Neural cell (in vitro differentiated cells): ENCODE measurements at regions not wholly inside any gene's neighbourhood (a gene's known extent, or its start where the extent isn't known, plus 50 kb on each side); places are given as distances from the start of the nearest gene placed in this dataset.

Experiments
- H2AFZ ChIP-seq: fragments of 200-600, 300-800 bp; sonication (generic), shearing (Covaris generic); 2 replicates; pipeline ENCODE4 v1.6.0; 2014; ENCODE audit warnings: low read depth, mild to moderate bottlenecking, antibody characterized with exemption, low read length, moderate library complexity
- H3F3A ChIP-seq: fragments of 200-600 bp; shearing (Covaris generic); 2 replicates; pipeline ENCODE4 v1.6.1; 2016; ENCODE audit warnings: mild to moderate bottlenecking, moderate library complexity, mixed read lengths, antibody characterized with exemption, low read length; ENCODE audit not compliant: insufficient read depth, poor library complexity, severe bottlenecking
- H3K27ac ChIP-seq: fragments of 200-600, 300-800 bp; sonication (generic), shearing (Covaris generic); 2 replicates; pipeline ENCODE4 v1.5.1; 2014; ENCODE audit warnings: mild to moderate bottlenecking, low read length, moderate library complexity
- H3K27me3 ChIP-seq: fragments of 300-800, 200-600 bp; sonication (generic), shearing (Covaris generic); 2 replicates; pipeline ENCODE4 v1.6.0; 2014; ENCODE audit warnings: mild to moderate bottlenecking, low read depth, low read length, moderate library complexity; ENCODE audit not compliant: insufficient read depth
- H3K36me3 ChIP-seq: fragments of 300-800, 200-600 bp; sonication (generic), shearing (Covaris generic); 2 replicates; pipeline ENCODE4 v1.5.1; 2014; ENCODE audit warnings: mild to moderate bottlenecking, antibody characterized with exemption, low read length, moderate library complexity; ENCODE audit not compliant: insufficient read depth
- H3K4me2 ChIP-seq: fragments of 300-800, 200-600 bp; sonication (generic), shearing (Covaris generic); 2 replicates; pipeline ENCODE4 v1.6.0; 2014; ENCODE audit warnings: mild to moderate bottlenecking, low read length
- H3K4me3 ChIP-seq: fragments of 300-800, 200-600 bp; sonication (generic), shearing (Covaris generic); 2 replicates; pipeline ENCODE4 v1.5.1; 2014; ENCODE audit warnings: mild to moderate bottlenecking, low read length, moderate library complexity
- H3K79me2 ChIP-seq: fragments of 200-600 bp; shearing (Covaris generic); replicated peaks from 2 replicates; pipeline ENCODE4 v1.6.0; 2014; ENCODE audit warnings: mild to moderate bottlenecking, low read length, moderate library complexity; ENCODE audit not compliant: insufficient read depth
- H3K9ac ChIP-seq: fragments of 300-800, 200-600 bp; sonication (generic), shearing (Covaris generic); 2 replicates; pipeline ENCODE4 v1.6.1; 2016; ENCODE audit warnings: mild to moderate bottlenecking, low read length, mixed read lengths
- H3K9me2 ChIP-seq: fragments of 200-600 bp; shearing (Covaris generic); 2 replicates; pipeline ENCODE4 v1.6.1; 2016; ENCODE audit warnings: mild to moderate bottlenecking, low read length, mixed read lengths; ENCODE audit not compliant: insufficient read depth
- H3K9me3 ChIP-seq: fragments of 200-600, 300-800 bp; sonication (generic), shearing (Covaris generic); 2 replicates; pipeline ENCODE4 v1.6.1; 2016; ENCODE audit warnings: mild to moderate bottlenecking, mixed run types, low read length, moderate library complexity, mixed read lengths
- H4K20me1 ChIP-seq: fragments of 200-600 bp; shearing (Covaris generic); 2 replicates; pipeline ENCODE4 v1.6.1; 2016; ENCODE audit warnings: mild to moderate bottlenecking, mixed run types; ENCODE audit not compliant: insufficient read depth
- EP300 ChIP-seq: fragments of 450-650 bp; conservative IDR thresholded peaks from 2 replicates; pipeline ENCODE4 v1.6.1; 2014; ENCODE audit warnings: antibody characterized with exemption, mild to moderate bottlenecking, moderate library complexity; ENCODE audit not compliant: poor library complexity, severe bottlenecking
- EZH2 ChIP-seq: fragments of 200-600, 300-800 bp; shearing (Covaris generic), sonication (generic); IDR thresholded peaks from 2 replicates; pipeline ENCODE4 v1.6.1; 2014; ENCODE audit warnings: antibody characterized with exemption, low read length, borderline replicate concordance, mild to moderate bottlenecking; ENCODE audit not compliant: insufficient read depth, poor library complexity, severe bottlenecking
- MXI1 ChIP-seq: fragments of 450-650 bp; conservative IDR thresholded peaks from 2 replicates; pipeline ENCODE4 v1.6.1; 2014; ENCODE audit warnings: antibody characterized with exemption, mild to moderate bottlenecking; ENCODE audit not compliant: poor library complexity, severe bottlenecking
- POLR2AphosphoS5 ChIP-seq: IDR thresholded peaks from 2 replicates; pipeline ENCODE4 v1.6.1; 2012
- RAD21 ChIP-seq: fragments of 450-650 bp; conservative IDR thresholded peaks from 2 replicates; pipeline ENCODE4 v1.6.1; 2014; ENCODE audit warnings: antibody characterized with exemption, mild to moderate bottlenecking, moderate library complexity
- SMC3 ChIP-seq: fragments of 450-650 bp; conservative IDR thresholded peaks from 2 replicates; pipeline ENCODE4 v1.6.1; 2014; ENCODE audit warnings: antibody characterized with exemption, mild to moderate bottlenecking, moderate library complexity; ENCODE audit not compliant: poor library complexity
- TAF1 ChIP-seq: IDR thresholded peaks from 2 replicates; pipeline ENCODE4 v1.6.1; 2012; ENCODE audit warnings: low read depth
- TF ChIP-seq, protein P1 (sequence below): IDR thresholded peaks from 2 replicates; pipeline ENCODE4 v1.6.1; 2012; ENCODE audit warnings: borderline replicate concordance
- TF ChIP-seq, protein P2 (sequence below): fragments of 450-650 bp; IDR thresholded peaks from 2 replicates; pipeline ENCODE4 v1.5.1; 2014; ENCODE audit warnings: antibody characterized with exemption, mild to moderate bottlenecking, moderate library complexity; ENCODE audit not compliant: poor library complexity, severe bottlenecking

- H3K9ac ChIP-seq = no peak overlapping the region
These were observed 210.5 kb downstream of the MOXD1 start for GRCh38 chr6:132190815-132191175.

DNA sequence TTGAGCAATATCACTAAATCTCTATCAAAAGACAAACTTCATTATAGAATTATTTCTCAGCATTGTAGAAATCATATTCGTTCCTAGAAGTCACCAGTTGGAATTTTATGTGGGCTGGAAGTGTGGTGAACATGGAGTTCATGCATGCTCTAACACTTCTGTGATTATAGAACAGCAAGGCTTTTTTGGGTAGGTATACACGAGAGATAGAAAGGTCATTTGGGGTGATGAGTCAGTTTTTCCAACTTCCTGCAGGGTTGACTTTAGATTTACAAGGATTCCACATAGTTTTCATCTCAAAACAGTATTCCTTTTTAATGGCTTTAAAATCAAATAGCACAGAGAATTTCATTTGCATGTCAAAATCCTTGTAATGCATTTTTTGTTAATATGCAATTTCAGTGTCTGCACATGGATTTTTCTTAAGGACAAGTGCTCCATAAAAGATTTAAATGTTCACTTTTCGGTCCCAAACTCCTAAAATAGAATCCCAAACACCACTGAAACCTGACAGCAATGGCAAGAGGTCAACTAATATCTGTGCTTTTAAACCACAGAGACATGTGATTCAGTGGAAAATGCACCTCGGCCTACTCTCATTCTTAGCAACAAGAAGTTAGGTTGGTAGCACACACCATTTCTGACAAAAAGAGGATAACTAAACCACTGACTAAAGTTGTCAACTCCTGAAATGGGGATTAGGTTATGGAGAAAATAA lies 211.0 kb downstream of the MOXD1 start:
- Histone ChIP-seq H4K20me1 (no peaks in the 10 kb centered on the region), H3K4me2 (no peak overlapping the region), H3F3A (no peaks in the 10 kb centered on the region), H3K4me3 (no peak overlapping the region), H3K9me2 (no peaks in the 10 kb centered on the region), H3K9me3 (no peaks in the 10 kb centered on the region), H3K27ac (no peak overlapping the region), H3K9ac (no peak overlapping the region), H3K36me3 (no peaks in the 10 kb centered on the region), H2AFZ (no peak overlapping the region), H3K27me3 (no peaks in the 10 kb centered on the region), H3K79me2 (no peaks in the 10 kb centered on the region)
- TF ChIP-seq, protein P1, sequence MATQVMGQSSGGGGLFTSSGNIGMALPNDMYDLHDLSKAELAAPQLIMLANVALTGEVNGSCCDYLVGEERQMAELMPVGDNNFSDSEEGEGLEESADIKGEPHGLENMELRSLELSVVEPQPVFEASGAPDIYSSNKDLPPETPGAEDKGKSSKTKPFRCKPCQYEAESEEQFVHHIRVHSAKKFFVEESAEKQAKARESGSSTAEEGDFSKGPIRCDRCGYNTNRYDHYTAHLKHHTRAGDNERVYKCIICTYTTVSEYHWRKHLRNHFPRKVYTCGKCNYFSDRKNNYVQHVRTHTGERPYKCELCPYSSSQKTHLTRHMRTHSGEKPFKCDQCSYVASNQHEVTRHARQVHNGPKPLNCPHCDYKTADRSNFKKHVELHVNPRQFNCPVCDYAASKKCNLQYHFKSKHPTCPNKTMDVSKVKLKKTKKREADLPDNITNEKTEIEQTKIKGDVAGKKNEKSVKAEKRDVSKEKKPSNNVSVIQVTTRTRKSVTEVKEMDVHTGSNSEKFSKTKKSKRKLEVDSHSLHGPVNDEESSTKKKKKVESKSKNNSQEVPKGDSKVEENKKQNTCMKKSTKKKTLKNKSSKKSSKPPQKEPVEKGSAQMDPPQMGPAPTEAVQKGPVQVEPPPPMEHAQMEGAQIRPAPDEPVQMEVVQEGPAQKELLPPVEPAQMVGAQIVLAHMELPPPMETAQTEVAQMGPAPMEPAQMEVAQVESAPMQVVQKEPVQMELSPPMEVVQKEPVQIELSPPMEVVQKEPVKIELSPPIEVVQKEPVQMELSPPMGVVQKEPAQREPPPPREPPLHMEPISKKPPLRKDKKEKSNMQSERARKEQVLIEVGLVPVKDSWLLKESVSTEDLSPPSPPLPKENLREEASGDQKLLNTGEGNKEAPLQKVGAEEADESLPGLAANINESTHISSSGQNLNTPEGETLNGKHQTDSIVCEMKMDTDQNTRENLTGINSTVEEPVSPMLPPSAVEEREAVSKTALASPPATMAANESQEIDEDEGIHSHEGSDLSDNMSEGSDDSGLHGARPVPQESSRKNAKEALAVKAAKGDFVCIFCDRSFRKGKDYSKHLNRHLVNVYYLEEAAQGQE = no peak
- TF ChIP-seq MXI1 = no peak
- TF ChIP-seq EP300 = no peak
- no peak for TF ChIP-seq TAF1
- no peak for TF ChIP-seq POLR2AphosphoS5
- TF ChIP-seq SMC3 = no peak
- TF ChIP-seq, protein P2, sequence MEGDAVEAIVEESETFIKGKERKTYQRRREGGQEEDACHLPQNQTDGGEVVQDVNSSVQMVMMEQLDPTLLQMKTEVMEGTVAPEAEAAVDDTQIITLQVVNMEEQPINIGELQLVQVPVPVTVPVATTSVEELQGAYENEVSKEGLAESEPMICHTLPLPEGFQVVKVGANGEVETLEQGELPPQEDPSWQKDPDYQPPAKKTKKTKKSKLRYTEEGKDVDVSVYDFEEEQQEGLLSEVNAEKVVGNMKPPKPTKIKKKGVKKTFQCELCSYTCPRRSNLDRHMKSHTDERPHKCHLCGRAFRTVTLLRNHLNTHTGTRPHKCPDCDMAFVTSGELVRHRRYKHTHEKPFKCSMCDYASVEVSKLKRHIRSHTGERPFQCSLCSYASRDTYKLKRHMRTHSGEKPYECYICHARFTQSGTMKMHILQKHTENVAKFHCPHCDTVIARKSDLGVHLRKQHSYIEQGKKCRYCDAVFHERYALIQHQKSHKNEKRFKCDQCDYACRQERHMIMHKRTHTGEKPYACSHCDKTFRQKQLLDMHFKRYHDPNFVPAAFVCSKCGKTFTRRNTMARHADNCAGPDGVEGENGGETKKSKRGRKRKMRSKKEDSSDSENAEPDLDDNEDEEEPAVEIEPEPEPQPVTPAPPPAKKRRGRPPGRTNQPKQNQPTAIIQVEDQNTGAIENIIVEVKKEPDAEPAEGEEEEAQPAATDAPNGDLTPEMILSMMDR = no peak
- TF ChIP-seq EZH2 = no peak
- TF ChIP-seq RAD21 = no peak

More at GRCh38 chr6:132190815-132191175, 210.5 kb downstream of the MOXD1 start:
- Histone ChIP-seq H3K9me3 (no peaks in the 10 kb centered on the region), H3K27ac (no peak overlapping the region), H3K9me2 (no peaks in the 10 kb centered on the region), H3K27me3 (no peaks in the 10 kb centered on the region), H3K36me3 (no peaks in the 10 kb centered on the region), H4K20me1 (no peaks in the 10 kb centered on the region), H2AFZ (no peak overlapping the region), H3K4me3 (no peak overlapping the region), H3K79me2 (no peaks in the 10 kb centered on the region), H3K4me2 (no peak overlapping the region), H3F3A (no peaks in the 10 kb centered on the region)
- no peak for TF ChIP-seq SMC3
- TF ChIP-seq POLR2AphosphoS5 = no peak
- TF ChIP-seq EP300 = no peak
- TF ChIP-seq, protein P1 = no peak
- TF ChIP-seq, protein P2 = no peak
- TF ChIP-seq MXI1 = no peak
- no peak for TF ChIP-seq TAF1
- TF ChIP-seq RAD21 = no peak
- TF ChIP-seq EZH2 = no peak
